DND-41 (cell line): ENCODE measurements at regions not wholly inside any gene's neighbourhood (a gene's known extent, or its start where the extent isn't known, plus 50 kb on each side); places are given as distances from the start of the nearest gene placed in this dataset.

Experiments used
- EZH2 ChIP-seq: IDR thresholded peaks from 3 replicates; pipeline ENCODE4 v1.6.1; 2012; ENCODE audit warnings: borderline replicate concordance, low read depth, mild to moderate bottlenecking, moderate library complexity, low read length, inconsistent platforms; ENCODE audit not compliant: severe bottlenecking
- TF ChIP-seq, protein P1 (sequence below): IDR thresholded peaks from 2 replicates; pipeline ENCODE4 v1.5.1; 2012; ENCODE audit warnings: borderline replicate concordance, low read length, moderate library complexity, mild to moderate bottlenecking; ENCODE audit not compliant: poor library complexity, severe bottlenecking; ENCODE audit errors: extremely low read depth

DNA sequence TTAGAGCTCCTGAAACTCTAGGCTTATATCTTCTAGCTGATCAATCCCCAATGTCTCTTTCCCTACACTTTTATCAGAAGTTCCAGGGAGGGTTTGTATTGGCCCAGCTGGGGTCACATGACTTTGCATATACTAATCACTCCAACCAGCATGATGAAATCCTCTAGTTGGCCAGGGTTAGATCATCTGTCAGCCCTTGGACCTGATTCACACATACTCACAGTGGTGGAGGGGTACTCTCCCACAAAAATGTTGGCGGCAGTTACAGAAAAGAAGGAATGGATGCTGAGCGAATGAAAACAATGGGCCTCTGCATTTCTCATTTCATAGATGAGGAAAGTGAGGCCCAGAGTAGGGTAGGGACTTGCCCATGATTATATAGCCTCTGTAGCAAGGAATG is 151.1 kb downstream of the PJA1 start:
- TF ChIP-seq, protein P1, sequence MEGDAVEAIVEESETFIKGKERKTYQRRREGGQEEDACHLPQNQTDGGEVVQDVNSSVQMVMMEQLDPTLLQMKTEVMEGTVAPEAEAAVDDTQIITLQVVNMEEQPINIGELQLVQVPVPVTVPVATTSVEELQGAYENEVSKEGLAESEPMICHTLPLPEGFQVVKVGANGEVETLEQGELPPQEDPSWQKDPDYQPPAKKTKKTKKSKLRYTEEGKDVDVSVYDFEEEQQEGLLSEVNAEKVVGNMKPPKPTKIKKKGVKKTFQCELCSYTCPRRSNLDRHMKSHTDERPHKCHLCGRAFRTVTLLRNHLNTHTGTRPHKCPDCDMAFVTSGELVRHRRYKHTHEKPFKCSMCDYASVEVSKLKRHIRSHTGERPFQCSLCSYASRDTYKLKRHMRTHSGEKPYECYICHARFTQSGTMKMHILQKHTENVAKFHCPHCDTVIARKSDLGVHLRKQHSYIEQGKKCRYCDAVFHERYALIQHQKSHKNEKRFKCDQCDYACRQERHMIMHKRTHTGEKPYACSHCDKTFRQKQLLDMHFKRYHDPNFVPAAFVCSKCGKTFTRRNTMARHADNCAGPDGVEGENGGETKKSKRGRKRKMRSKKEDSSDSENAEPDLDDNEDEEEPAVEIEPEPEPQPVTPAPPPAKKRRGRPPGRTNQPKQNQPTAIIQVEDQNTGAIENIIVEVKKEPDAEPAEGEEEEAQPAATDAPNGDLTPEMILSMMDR, result no peak
- TF ChIP-seq EZH2, result no peak
